HEK293 (cell line): ENCODE measurements at regions not wholly inside any gene's neighbourhood (a gene's known extent, or its start where the extent isn't known, plus 50 kb on each side); places are given as distances from the start of the nearest gene placed in this dataset.

ENCODE experiments used
- CTCF ChIA-PET: fragments of 350-600 bp; formaldehyde crosslinking; extraction: SDS; loops from one replicate; lab custom pipeline; 2021; ENCODE audit warnings: antibody characterized with exemption; lab: Yijun Ruan, JAX
- POLR2A ChIA-PET: fragments of 300-600 bp; formaldehyde crosslinking; extraction: SDS; loops from one replicate; lab custom pipeline; 2020; ENCODE audit warnings: antibody characterized with exemption, inconsistent platforms; lab: Yijun Ruan, JAX
- H3K27ac ChIP-seq: fragments of 200-500 bp; sonication (Bioruptor generic); 2 replicates; pipeline ENCODE4 v1.5.1; 2014; ENCODE audit warnings: low read depth, low read length, control low read depth, inconsistent platforms; ENCODE audit errors: extremely low read depth
- H3K36me3 ChIP-seq, 2 experiments: fragments of 200-500 bp in 1 of 2; sonication (Bioruptor generic) in 1 of 2; 1 replicate in 1 of 2; 2 replicates in 1 of 2; pipeline ENCODE4 v1.5.1; 2014 to 2017; ENCODE audit warnings: inconsistent platforms in 2 of 2, low read length in 2 of 2; ENCODE audit not compliant: control insufficient read depth in 2 of 2, insufficient read depth in 1 of 2
- H3K4me1 ChIP-seq: fragments of 200-500 bp; sonication (Bioruptor generic); 2 replicates; pipeline ENCODE4 v1.5.1; 2014; ENCODE audit warnings: mild to moderate bottlenecking, low read length, inconsistent platforms; ENCODE audit not compliant: control insufficient read depth, insufficient read depth
- H3K4me3 ChIP-seq: 2 replicates; pipeline ENCODE4 v1.5.1; 2011; ENCODE audit warnings: low read depth, mild to moderate bottlenecking, control low read depth, low read length, moderate library complexity
- H3K9me3 ChIP-seq: fragments of 200-500 bp; sonication (Bioruptor generic); 2 replicates; pipeline ENCODE4 v1.5.1; 2014; ENCODE audit warnings: low read depth, low read length, inconsistent platforms; ENCODE audit not compliant: control insufficient read depth, insufficient read depth
- HIC1 ChIP-seq: fragments of 450-650 bp; formaldehyde crosslinking; IDR thresholded peaks from 2 replicates; pipeline ENCODE4 v1.5.1; 2016; ENCODE audit warnings: missing biosample characterization, missing genetic modification characterization
- KLF17 ChIP-seq: fragments of 450-650 bp; formaldehyde crosslinking; IDR thresholded peaks from 2 replicates; pipeline ENCODE4 v1.5.1; 2016; ENCODE audit warnings: missing biosample characterization, missing genetic modification characterization
- RBAK ChIP-seq: fragments of 450-650 bp; formaldehyde crosslinking; IDR thresholded peaks from 2 replicates; pipeline ENCODE4 v1.5.1; 2016; ENCODE audit warnings: missing biosample characterization, missing genetic modification characterization
- ZNF280C ChIP-seq: fragments of 450-650 bp; formaldehyde crosslinking; IDR thresholded peaks from 2 replicates; pipeline ENCODE4 v1.5.1; 2016; ENCODE audit warnings: missing biosample characterization, missing genetic modification characterization
- ZNF426 ChIP-seq: fragments of 450-650 bp; formaldehyde crosslinking; IDR thresholded peaks from 2 replicates; pipeline ENCODE4 v1.5.1; 2017; ENCODE audit warnings: missing biosample characterization, missing genetic modification characterization, mild to moderate bottlenecking, inconsistent platforms, moderate library complexity
- ZNF521 ChIP-seq: fragments of 450-650 bp; formaldehyde crosslinking; IDR thresholded peaks from 2 replicates; pipeline ENCODE4 v1.5.1; 2017; ENCODE audit warnings: missing biosample characterization, mild to moderate bottlenecking, missing genetic modification characterization
- ZNF530 ChIP-seq: fragments of 450-650 bp; formaldehyde crosslinking; IDR thresholded peaks from 2 replicates; pipeline ENCODE4 v1.5.1; 2016; ENCODE audit warnings: low read depth, missing biosample characterization, missing genetic modification characterization
- ZNF585B ChIP-seq: fragments of 450-650 bp; formaldehyde crosslinking; IDR thresholded peaks from 2 replicates; pipeline ENCODE4 v1.5.1; 2016; ENCODE audit warnings: missing biosample characterization, missing genetic modification characterization
- ZNF629 ChIP-seq: fragments of 450-650 bp; formaldehyde crosslinking; IDR thresholded peaks from 2 replicates; pipeline ENCODE4 v1.5.1; 2017; ENCODE audit warnings: missing biosample characterization, missing genetic modification characterization
- ZNF639 ChIP-seq: fragments of 450-650 bp; formaldehyde crosslinking; IDR thresholded peaks from 2 replicates; pipeline ENCODE4 v1.5.1; 2016; ENCODE audit warnings: missing biosample characterization, missing genetic modification characterization
- ZNF776 ChIP-seq: fragments of 450-650 bp; formaldehyde crosslinking; IDR thresholded peaks from 2 replicates; pipeline ENCODE4 v1.5.0; 2017; ENCODE audit warnings: missing biosample characterization, missing genetic modification characterization, borderline replicate concordance
- ZNF837 ChIP-seq: fragments of 450-650 bp; formaldehyde crosslinking; IDR thresholded peaks from 2 replicates; pipeline ENCODE4 v1.5.1; 2016; ENCODE audit warnings: missing biosample characterization, missing genetic modification characterization

DNA sequence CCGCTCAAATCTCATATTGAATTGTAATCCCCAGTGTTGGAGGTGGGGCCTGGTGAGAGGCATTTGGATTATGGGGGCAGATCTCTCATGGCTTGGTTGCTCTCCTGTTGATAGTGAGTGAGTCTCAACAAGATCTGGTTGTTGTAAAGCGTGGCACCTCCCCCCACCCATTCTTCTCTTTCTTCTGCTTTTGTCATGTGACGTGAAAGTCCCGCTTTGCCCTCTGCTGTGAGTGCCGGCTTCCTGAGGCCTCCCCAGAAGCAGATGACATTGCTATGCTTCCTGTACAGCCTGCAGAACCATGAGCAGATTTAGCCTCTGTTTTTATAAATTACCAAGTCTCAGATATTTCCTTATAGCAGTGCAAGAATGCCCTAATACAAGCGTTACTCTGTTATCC is 673.8 kb downstream of the ADCYAP1 start (continued):
- no peak for TF ChIP-seq ZNF426 (tag by site-specific recombination)
- TF ChIP-seq ZNF629 (tag by site-specific recombination): no peak
- TF ChIP-seq ZNF585B: no peak
- TF ChIP-seq ZNF837 (tag by site-specific recombination): no peak
- TF ChIP-seq RBAK (tag by site-specific recombination): no peak
- TF ChIP-seq ZNF530 (tag by site-specific recombination): no peak
- no peak for TF ChIP-seq ZNF639 (tag by site-specific recombination)

DNA sequence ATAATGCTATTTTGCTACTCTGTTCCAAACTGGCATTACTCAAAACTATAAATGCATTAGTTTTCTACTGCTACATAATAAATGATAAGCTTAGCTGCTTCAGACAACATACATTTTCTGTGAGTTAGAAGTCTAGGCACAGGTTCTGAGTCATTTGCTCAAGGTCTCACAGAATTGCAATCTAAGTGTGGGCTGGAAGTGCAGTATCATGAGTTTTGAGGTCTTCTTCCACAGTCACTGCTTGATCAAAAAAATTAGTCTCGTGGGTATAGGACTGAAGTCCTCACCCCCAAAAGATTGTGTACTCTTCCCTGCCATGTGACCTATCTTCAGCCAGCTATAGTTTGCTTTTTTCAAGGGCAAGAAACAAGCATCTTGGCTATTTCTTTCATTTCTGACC is 676.9 kb downstream of the ADCYAP1 start:
- CTCF ChIA-PET: interaction anchor here (0.7 kb wide), 1 partner anchor 868 kb away, joined by 5 read pairs; no protein-coding TSS in a partner anchor

More for the DNA sequence above, 676.9 kb downstream of the ADCYAP1 start:
- no peak overlapping the region for H3K4me3 ChIP-seq
- no peaks in the 10 kb centered on the region for H3K4me1 ChIP-seq
- no peak overlapping the region for H3K27ac ChIP-seq
- TF ChIP-seq KLF17 (tag by site-specific recombination) (no peak), ZNF776 (tag by site-specific recombination) (no peak), ZNF521 (tag by site-specific recombination) (no peak), HIC1 (tag by site-specific recombination) (no peak), ZNF280C (tag by site-specific recombination) (no peak)
- TF ChIP-seq, all 188 proteins: peak for 0
- POLR2A ChIA-PET: no interaction called here
- Histone ChIP-seq H3K36me3 (no peaks in the 10 kb centered on the region), H3K9me3 (no peaks in the 10 kb centered on the region)
